ENCODE measurements at regions not wholly inside any gene's neighbourhood (a gene's known extent, or its start where the extent isn't known, plus 50 kb on each side); places are given as distances from the start of the nearest gene placed in this dataset.

- no peaks in the 10 kb centered on the region for H3K79me2 ChIP-seq
- no peak overlapping the region for H2AFZ ChIP-seq
- no peaks in the 10 kb centered on the region for H3K36me3 ChIP-seq (replicated peaks; ENCODE audit: insufficient read depth, low read depth)
- H4K20me1 ChIP-seq (ENCODE audit: insufficient read depth, poor library complexity, severe bottlenecking): no peaks in the 10 kb centered on the region
- H3K4me1 ChIP-seq (ENCODE audit: insufficient read depth): peaks cover 6% of the 10 kb centered on the region
- TF ChIP-seq CTCF (IDR thresholded peaks at IDR 0.05; ENCODE audit: poor library complexity): no peak
- TF ChIP-seq EZH2 (IDR thresholded peaks at IDR 0.05; ENCODE audit: borderline replicate concordance): no peak
- no peak for TF ChIP-seq EZH2phosphoT487 (IDR thresholded peaks at IDR 0.05; ENCODE audit: low read depth, severe bottlenecking, unreplicated experiment)
- H3K9me3 ChIP-seq (ENCODE audit: low read depth): no peaks in the 10 kb centered on the region
- no peak overlapping the region for H3K27ac ChIP-seq
- no peak for DNase-seq (ENCODE audit: low spot score)
- WGBS (ENCODE audit: low lambda C conversion rate, missing lambda C conversion rate): 76% methylated on average over 4 of the region's 4 CpGs
- H3K4me3 ChIP-seq: no peak overlapping the region
- H3K27me3 ChIP-seq: no peaks in the 10 kb centered on the region
- H3K4me2 ChIP-seq: no peak overlapping the region
- no peaks in the 10 kb centered on the region for H3K9me2 ChIP-seq (replicated peaks; ENCODE audit: insufficient read depth)
Observed at GRCh38 chr11:80525663-80526405, 1085.0 kb upstream of the TENM4 start.

- H3K4me2 ChIP-seq: peak overlapping the region; percentile 6
- TF ChIP-seq CTCF (IDR thresholded peaks at IDR 0.05; ENCODE audit: poor library complexity) (no peak), EZH2phosphoT487 (IDR thresholded peaks at IDR 0.05; ENCODE audit: low read depth, severe bottlenecking, unreplicated experiment) (no peak), EZH2 (IDR thresholded peaks at IDR 0.05; ENCODE audit: borderline replicate concordance) (no peak)
- H3K27ac ChIP-seq: peak overlapping the region; percentile 13
- WGBS (ENCODE audit: low lambda C conversion rate, missing lambda C conversion rate): 38% methylated on average over 4 of the region's 4 CpGs
- no peaks in the 10 kb centered on the region for H3K36me3 ChIP-seq (replicated peaks; ENCODE audit: insufficient read depth, low read depth)
- no peaks in the 10 kb centered on the region for H3K27me3 ChIP-seq
- H3K9me3 ChIP-seq (ENCODE audit: low read depth): no peaks in the 10 kb centered on the region
- peaks cover 8% of the 10 kb centered on the region for H3K4me1 ChIP-seq (ENCODE audit: insufficient read depth)
- no peak overlapping the region for H3K4me3 ChIP-seq
- H4K20me1 ChIP-seq (ENCODE audit: insufficient read depth, poor library complexity, severe bottlenecking): no peaks in the 10 kb centered on the region
- no peak overlapping the region for H2AFZ ChIP-seq
- H3K79me2 ChIP-seq: no peaks in the 10 kb centered on the region
- H3K9me2 ChIP-seq (replicated peaks; ENCODE audit: insufficient read depth): no peaks in the 10 kb centered on the region
- DNase-seq (ENCODE audit: low spot score): peak; percentile 21
Observed at GRCh38 chr11:80524349-80524748, 1083.5 kb upstream of the TENM4 start.

- H3K27ac ChIP-seq: no peak overlapping the region
- no peaks in the 10 kb centered on the region for H3K27me3 ChIP-seq
- WGBS (ENCODE audit: low lambda C conversion rate, missing lambda C conversion rate): 69% methylated on average over 1 of the region's 1 CpG
- H4K20me1 ChIP-seq (ENCODE audit: insufficient read depth, poor library complexity, severe bottlenecking): no peaks in the 10 kb centered on the region
- H2AFZ ChIP-seq: no peak overlapping the region
- peaks cover 8% of the 10 kb centered on the region for H3K4me1 ChIP-seq (ENCODE audit: insufficient read depth)
- H3K9me3 ChIP-seq (ENCODE audit: low read depth): no peaks in the 10 kb centered on the region
- H3K9me2 ChIP-seq (replicated peaks; ENCODE audit: insufficient read depth): no peaks in the 10 kb centered on the region
- no peaks in the 10 kb centered on the region for H3K79me2 ChIP-seq
- H3K4me2 ChIP-seq: no peak overlapping the region
- H3K4me3 ChIP-seq: no peak overlapping the region
- TF ChIP-seq EZH2 (IDR thresholded peaks at IDR 0.05; ENCODE audit: borderline replicate concordance) (no peak), EZH2phosphoT487 (IDR thresholded peaks at IDR 0.05; ENCODE audit: low read depth, severe bottlenecking, unreplicated experiment) (no peak), CTCF (IDR thresholded peaks at IDR 0.05; ENCODE audit: poor library complexity) (no peak)
- H3K36me3 ChIP-seq (replicated peaks; ENCODE audit: insufficient read depth, low read depth): no peaks in the 10 kb centered on the region
- DNase-seq (ENCODE audit: low spot score): no peak
Observed at GRCh38 chr11:80523057-80523456, 1082.2 kb upstream of the TENM4 start.
